Activated CD8-positive, alpha-beta T cell treated with anti-CD3 and anti-CD28 coated beads for 36 hours (primary cell): ENCODE measurements at regions not wholly inside any gene's neighbourhood (a gene's known extent, or its start where the extent isn't known, plus 50 kb on each side); places are given as distances from the start of the nearest gene placed in this dataset.

Experiments used
- ATAC-seq: fragments of 200-7000 bp; cut with Tn5 transposase; one replicate; pipeline ENCODE4 v1.10.0; 2021; ENCODE audit warnings: mild to moderate bottlenecking, moderate library complexity
- CTCF ChIA-PET: fragments of 350-600 bp; sonication (Branson Sonifier 250); formaldehyde crosslinking; loops from one replicate; lab custom pipeline; 2021; ENCODE audit warnings: antibody characterized with exemption; lab: Charles Lee
- POLR2A ChIA-PET: fragments of 350-600 bp; sonication (Branson Sonifier 250); formaldehyde crosslinking; loops from one replicate; lab custom pipeline; 2021; ENCODE audit warnings: antibody characterized with exemption; lab: Charles Lee
- DNase-seq: peaks from one replicate; pipeline ENCODE4 v3.0.0-alpha.2; 2020
- H3K27ac Mint-ChIP-seq: one replicate; pipeline ENCODE4 v1.8.0; 2021; ENCODE audit warnings: mild to moderate bottlenecking, mixed read lengths
- H3K27me3 Mint-ChIP-seq: one replicate; pipeline ENCODE4 v1.8.0; 2021; ENCODE audit warnings: mixed read lengths
- H3K36me3 Mint-ChIP-seq: one replicate; pipeline ENCODE4 v1.8.0; 2021; ENCODE audit warnings: low read depth, mixed read lengths
- H3K4me1 Mint-ChIP-seq: one replicate; pipeline ENCODE4 v1.8.0; 2021; ENCODE audit warnings: low read depth, mixed read lengths
- H3K4me3 Mint-ChIP-seq: one replicate; pipeline ENCODE4 v1.8.0; 2021; ENCODE audit warnings: mild to moderate bottlenecking, moderate library complexity, mixed read lengths
- H3K9me3 Mint-ChIP-seq: one replicate; pipeline ENCODE4 v1.8.0; 2021; ENCODE audit warnings: mixed read lengths
- intact Hi-C: fragments of 100-400 bp; cut with micrococcal nuclease; formaldehyde crosslinking; loops from one replicate; pipeline ENCODE4 v1.10.0; 2022
- TF ChIP-seq, protein P1 (sequence below): fragments of 200-600 bp; IDR thresholded peaks from one replicate; pipeline ENCODE4 v1.8.0; 2022; ENCODE audit warnings: antibody characterized with exemption, mild to moderate bottlenecking

- CTCF ChIA-PET: interaction anchor here (0.7 to 3.7 kb wide), 10 partner anchors 10 to 108 kb away, joined by 3 to 44 read pairs (median 7); no protein-coding TSS in a partner anchor
- H3K4me3 Mint-ChIP-seq: peak overlapping the region; percentile 45
- intact Hi-C loops: loop anchor here (5.0 kb wide), 1 partner anchor 107 kb away; no protein-coding TSS in a partner anchor
- TF ChIP-seq, protein P1, sequence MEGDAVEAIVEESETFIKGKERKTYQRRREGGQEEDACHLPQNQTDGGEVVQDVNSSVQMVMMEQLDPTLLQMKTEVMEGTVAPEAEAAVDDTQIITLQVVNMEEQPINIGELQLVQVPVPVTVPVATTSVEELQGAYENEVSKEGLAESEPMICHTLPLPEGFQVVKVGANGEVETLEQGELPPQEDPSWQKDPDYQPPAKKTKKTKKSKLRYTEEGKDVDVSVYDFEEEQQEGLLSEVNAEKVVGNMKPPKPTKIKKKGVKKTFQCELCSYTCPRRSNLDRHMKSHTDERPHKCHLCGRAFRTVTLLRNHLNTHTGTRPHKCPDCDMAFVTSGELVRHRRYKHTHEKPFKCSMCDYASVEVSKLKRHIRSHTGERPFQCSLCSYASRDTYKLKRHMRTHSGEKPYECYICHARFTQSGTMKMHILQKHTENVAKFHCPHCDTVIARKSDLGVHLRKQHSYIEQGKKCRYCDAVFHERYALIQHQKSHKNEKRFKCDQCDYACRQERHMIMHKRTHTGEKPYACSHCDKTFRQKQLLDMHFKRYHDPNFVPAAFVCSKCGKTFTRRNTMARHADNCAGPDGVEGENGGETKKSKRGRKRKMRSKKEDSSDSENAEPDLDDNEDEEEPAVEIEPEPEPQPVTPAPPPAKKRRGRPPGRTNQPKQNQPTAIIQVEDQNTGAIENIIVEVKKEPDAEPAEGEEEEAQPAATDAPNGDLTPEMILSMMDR: no peak
- POLR2A ChIA-PET: interaction anchor here (0.6 to 15.9 kb wide), 8 partner anchors 15 to 50 kb away, joined by 3 to 410 read pairs (median 8); no protein-coding TSS in a partner anchor
- ATAC-seq (no peak), DNase-seq (no peak)
- peak overlapping the region; percentile 95 for H3K27ac Mint-ChIP-seq
- H3K9me3 Mint-ChIP-seq: no peaks in the 10 kb centered on the region
- H3K4me1 Mint-ChIP-seq: peaks cover 97% of the 10 kb centered on the region
- H3K36me3 Mint-ChIP-seq: peaks cover 30% of the 10 kb centered on the region
- no peaks in the 10 kb centered on the region for H3K27me3 Mint-ChIP-seq
Observed at GRCh38 chr17:77439189-77440018, 298.6 kb downstream of the SEC14L1 start.

DNA sequence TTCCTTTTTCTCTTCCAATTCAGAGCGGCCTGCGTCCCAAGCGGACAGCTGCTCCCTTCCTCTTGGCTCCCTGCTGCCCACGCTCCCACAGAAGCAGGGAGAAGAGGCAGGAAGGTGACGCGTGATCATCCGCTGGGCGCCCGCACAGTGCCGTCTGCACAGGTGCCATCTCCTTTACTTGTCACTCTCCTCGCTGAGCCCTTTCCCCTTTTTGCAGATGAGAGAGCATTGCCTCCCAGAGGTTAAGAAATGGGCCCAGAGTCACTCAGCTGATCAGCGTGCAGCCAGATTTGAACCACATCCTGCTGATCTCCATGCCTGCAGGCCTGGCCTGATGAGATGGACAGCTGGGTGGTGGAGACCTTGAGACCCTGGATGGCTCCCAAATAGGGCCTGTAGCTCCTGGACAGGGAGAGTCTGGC, 299.8 kb downstream of the SEC14L1 start:
- POLR2A ChIA-PET: interaction anchor here (0.6 to 15.9 kb wide), 16 partner anchors 7 to 108 kb away, joined by 3 to 410 read pairs (median 6); no protein-coding TSS in a partner anchor
- no peaks in the 10 kb centered on the region for H3K27me3 Mint-ChIP-seq
- CTCF ChIA-PET: interaction anchor here (0.7 to 3.7 kb wide), 18 partner anchors 9 to 115 kb away, joined by 3 to 44 read pairs (median 4); no protein-coding TSS in a partner anchor
- peaks cover 98% of the 10 kb centered on the region for H3K4me1 Mint-ChIP-seq
- ATAC-seq: no peak
- intact Hi-C loops: no loop called here
- H3K27ac Mint-ChIP-seq: peak overlapping the region; percentile 94
- TF ChIP-seq, protein P1: no peak
- no peaks in the 10 kb centered on the region for H3K9me3 Mint-ChIP-seq
- peak; percentile 66 for DNase-seq
- H3K4me3 Mint-ChIP-seq: peak overlapping the region; percentile 56
- H3K36me3 Mint-ChIP-seq: peaks cover 23% of the 10 kb centered on the region

DNA sequence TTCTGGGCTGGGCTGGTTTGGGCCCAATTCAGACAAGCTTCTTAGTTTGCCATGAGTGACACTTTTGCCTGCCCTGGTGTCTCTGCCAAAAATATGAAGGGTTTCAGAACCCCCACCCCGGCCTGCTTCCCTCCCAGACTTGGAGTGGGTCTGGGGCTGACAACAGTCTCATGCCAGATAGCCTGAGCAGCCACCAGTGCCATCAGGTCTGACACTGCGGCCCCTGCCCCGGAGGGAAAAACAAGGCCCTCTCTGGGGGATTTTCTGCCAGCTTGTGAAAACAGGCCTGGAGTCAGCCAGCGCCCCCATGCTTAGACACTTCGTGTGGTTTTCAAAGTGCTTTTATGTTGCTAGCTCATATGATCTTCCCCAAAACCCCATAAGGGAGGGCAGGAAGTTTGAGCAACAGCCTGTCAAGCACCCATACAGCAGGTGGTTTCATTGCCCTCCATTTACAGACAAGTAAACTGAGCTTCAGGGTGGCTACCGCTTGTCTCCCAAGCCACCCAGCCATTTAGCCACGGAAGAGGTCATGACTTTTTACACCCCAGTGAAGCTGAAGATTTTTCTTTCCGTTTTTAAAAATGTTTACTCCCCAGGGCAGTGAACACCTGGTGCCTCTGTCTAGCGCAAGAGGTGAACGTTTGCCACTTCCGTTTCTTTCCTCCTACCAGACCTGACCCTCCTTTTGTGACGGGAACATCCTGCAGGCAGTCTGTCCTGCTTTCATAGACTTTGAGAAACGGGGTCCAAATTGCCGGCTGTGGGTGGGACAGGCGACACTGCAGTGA, 300.6 kb downstream of the SEC14L1 start:
- Mint-ChIP-seq H3K9me3 (no peaks in the 10 kb centered on the region), H3K36me3 (peaks cover 22% of the 10 kb centered on the region), H3K27ac (peak overlapping the region; percentile 94), H3K27me3 (no peaks in the 10 kb centered on the region), H3K4me1 (peaks cover 98% of the 10 kb centered on the region), H3K4me3 (peak overlapping the region; percentile 56)
- DNase-seq (peak; percentile 87), ATAC-seq (peak; percentile 34)
- TF ChIP-seq, protein P1: no peak
- intact Hi-C loops: no loop called here
- CTCF ChIA-PET: interaction anchor here (0.6 to 3.7 kb wide), 19 partner anchors 8 to 354 kb away, joined by 3 to 44 read pairs (median 4); no protein-coding TSS in a partner anchor
- POLR2A ChIA-PET: interaction anchor here (0.6 to 15.9 kb wide), 16 partner anchors 8 to 109 kb away, joined by 3 to 410 read pairs (median 6); no protein-coding TSS in a partner anchor

GRCh38 chr17:77441940-77442339, 301.2 kb downstream of the SEC14L1 start:
- no peaks in the 10 kb centered on the region for H3K9me3 Mint-ChIP-seq
- DNase-seq (peak; percentile 74), ATAC-seq (peak; percentile 9)
- TF ChIP-seq, protein P1: no peak
- peaks cover 23% of the 10 kb centered on the region for H3K36me3 Mint-ChIP-seq
- H3K4me1 Mint-ChIP-seq: peaks cover 98% of the 10 kb centered on the region
- ChIA-PET CTCF (interaction anchor here (1.0 to 3.7 kb wide), 9 partner anchors 8 to 110 kb away, joined by 3 to 44 read pairs (median 11); no protein-coding TSS in a partner anchor), POLR2A (interaction anchor here (0.6 to 15.9 kb wide), 12 partner anchors 9 to 70 kb away, joined by 3 to 410 read pairs (median 10); no protein-coding TSS in a partner anchor)
- H3K27me3 Mint-ChIP-seq: no peaks in the 10 kb centered on the region
- peak overlapping the region; percentile 94 for H3K27ac Mint-ChIP-seq
- H3K4me3 Mint-ChIP-seq: peak overlapping the region; percentile 56
- intact Hi-C loops: no loop called here
